A549 (cell line): ENCODE measurements at regions not wholly inside any gene's neighbourhood (a gene's known extent, or its start where the extent isn't known, plus 50 kb on each side); places are given as distances from the start of the nearest gene placed in this dataset.
A peak's percentile ranks its signal among the peaks of the same experiment; 100 is the strongest.
"Not testable (repeated sequence)": the region's sequence is repeated elsewhere in the genome, so short reads cannot be mapped to it uniquely, and the experiment has no call there.

Source experiments
- ATAC-seq, 2 experiments: fragments of 200-7000 bp in 1 of 2; fragments of >200 bp in 1 of 2; cut with Nextera tagmentation in 1 of 2; cut with Tn5 transposase in 1 of 2; 3 replicates each; pipeline versions ENCODE4 v1.8.0 to v1.9.1; 2018 to 2020; ENCODE audit warnings: mild to moderate bottlenecking in 1 of 2, moderate library complexity in 1 of 2
- CTCF ChIA-PET: fragments of 300-600 bp; sonication (Branson Sonifier 250); formaldehyde crosslinking; extraction: SDS; loops from one replicate; lab custom pipeline; 2021; ENCODE audit warnings: antibody characterized with exemption, inconsistent platforms; lab: Yijun Ruan, JAX
- POLR2A ChIA-PET: fragments of 350-600 bp; formaldehyde crosslinking; extraction: SDS; loops from one replicate; lab custom pipeline; 2021; ENCODE audit warnings: antibody characterized with exemption, inconsistent platforms; lab: Yijun Ruan, JAX
- DNase-seq, 2 experiments: peaks; one replicate each; pipeline versions ENCODE4 v3.0.0 to v3.0.0-alpha.2; 2011 to 2016; ENCODE audit warnings: low read depth in 1 of 2, low spot score in 1 of 2
- FAIRE-seq: peaks from 2 replicates; lab custom pipeline; 2011; peaks lifted over from hg19 to GRCh38; lab: Jason Lieb, UNC
- H3K27ac ChIP-seq, 2 experiments: fragments of >200 bp; sonication (Bioruptor Twin); formaldehyde crosslinking; 3 replicates each; pipeline ENCODE4 v1.5.1; 2016 to 2017
- H3K4me1 ChIP-seq: fragments of >200 bp; sonication (Bioruptor Twin); formaldehyde crosslinking; 3 replicates; pipeline ENCODE4 v1.6.1; 2016
- H3K4me2 ChIP-seq: fragments of >200 bp; sonication (Bioruptor Twin); formaldehyde crosslinking; 3 replicates; pipeline ENCODE4 v1.6.1; 2016
- H3K4me3 ChIP-seq: fragments of >200 bp; sonication (Bioruptor Twin); formaldehyde crosslinking; 3 replicates; pipeline ENCODE4 v1.5.1; 2016
- H3K9me3 ChIP-seq: fragments of >200 bp; sonication (Bioruptor Twin); formaldehyde crosslinking; 3 replicates; pipeline ENCODE4 v1.6.1; 2016
- CHD4 ChIP-seq: fragments of 200-600 bp; sonication (generic); IDR thresholded peaks from 2 replicates; pipeline ENCODE4 v1.6.1; 2016; ENCODE audit warnings: antibody characterized with exemption, mild to moderate bottlenecking, borderline replicate concordance
- EHMT2 ChIP-seq: fragments of 200-600 bp; sonication (generic); IDR thresholded peaks from 2 replicates; pipeline ENCODE4 v1.6.1; 2016; ENCODE audit warnings: antibody characterized with exemption, low read depth, mild to moderate bottlenecking, moderate library complexity
- EP300 ChIP-seq, 2 experiments: fragments of >200 bp; sonication (Bioruptor Twin); formaldehyde crosslinking; IDR thresholded peaks; 2 replicates in 1 of 2; 3 replicates in 1 of 2; pipeline ENCODE4 v1.6.1; 2016 to 2017
- HOXA7 ChIP-seq: fragments of 250-450 bp; sonication (Bioruptor Pico); IDR thresholded peaks from 2 replicates; pipeline ENCODE4 v1.5.0; 2020; ENCODE audit warnings: mild to moderate bottlenecking, moderate library complexity
- JUNB ChIP-seq: fragments of >200 bp; sonication (Bioruptor Twin); formaldehyde crosslinking; IDR thresholded peaks from 2 replicates; pipeline ENCODE4 v1.6.1; 2016
- MAZ ChIP-seq: fragments of 150-350 bp; IDR thresholded peaks from 2 replicates; pipeline ENCODE4 v1.6.1; 2014; ENCODE audit warnings: antibody characterized with exemption, low read depth, low read length, borderline replicate concordance
- MYC ChIP-seq: IDR thresholded peaks from 2 replicates; pipeline ENCODE4 v1.6.1; 2012; ENCODE audit warnings: mild to moderate bottlenecking, inconsistent platforms, low read length, improper control_type of control experiment, borderline replicate concordance
- TP53 ChIP-seq: fragments of 250-450 bp; sonication (Bioruptor Pico); IDR thresholded peaks from 2 replicates; pipeline ENCODE4 v1.5.0; 2021; ENCODE audit warnings: mild to moderate bottlenecking, moderate library complexity
- ZSCAN20 ChIP-seq: fragments of 250-450 bp; sonication (Bioruptor Pico); IDR thresholded peaks from 2 replicates; pipeline ENCODE4 v1.8.0; 2022; ENCODE audit warnings: mild to moderate bottlenecking, moderate library complexity
- WGBS: methylation state at CpG from one replicate; pipeline ENCODE4 v1.1.6; 2017; ENCODE audit errors: missing lambda C conversion rate; 5-methylcytosine and 5-hydroxymethylcytosine counted together
- TF ChIP-seq, protein P1 (sequence below): fragments of 200-600 bp; sonication (generic); IDR thresholded peaks from 2 replicates; pipeline ENCODE4 v1.6.1; 2016; ENCODE audit warnings: antibody characterized with exemption, mild to moderate bottlenecking, moderate library complexity
- TF ChIP-seq, protein P2 (sequence below): fragments of 250-450 bp; sonication (Bioruptor Pico); IDR thresholded peaks from 2 replicates; pipeline ENCODE4 v1.5.0; 2020; ENCODE audit warnings: low read depth, mild to moderate bottlenecking, moderate library complexity
- TF ChIP-seq, protein P3 (sequence below): fragments of 150-350 bp; IDR thresholded peaks from 2 replicates; pipeline ENCODE4 v1.6.1; 2014; ENCODE audit warnings: low read depth, mild to moderate bottlenecking, low read length

DNA sequence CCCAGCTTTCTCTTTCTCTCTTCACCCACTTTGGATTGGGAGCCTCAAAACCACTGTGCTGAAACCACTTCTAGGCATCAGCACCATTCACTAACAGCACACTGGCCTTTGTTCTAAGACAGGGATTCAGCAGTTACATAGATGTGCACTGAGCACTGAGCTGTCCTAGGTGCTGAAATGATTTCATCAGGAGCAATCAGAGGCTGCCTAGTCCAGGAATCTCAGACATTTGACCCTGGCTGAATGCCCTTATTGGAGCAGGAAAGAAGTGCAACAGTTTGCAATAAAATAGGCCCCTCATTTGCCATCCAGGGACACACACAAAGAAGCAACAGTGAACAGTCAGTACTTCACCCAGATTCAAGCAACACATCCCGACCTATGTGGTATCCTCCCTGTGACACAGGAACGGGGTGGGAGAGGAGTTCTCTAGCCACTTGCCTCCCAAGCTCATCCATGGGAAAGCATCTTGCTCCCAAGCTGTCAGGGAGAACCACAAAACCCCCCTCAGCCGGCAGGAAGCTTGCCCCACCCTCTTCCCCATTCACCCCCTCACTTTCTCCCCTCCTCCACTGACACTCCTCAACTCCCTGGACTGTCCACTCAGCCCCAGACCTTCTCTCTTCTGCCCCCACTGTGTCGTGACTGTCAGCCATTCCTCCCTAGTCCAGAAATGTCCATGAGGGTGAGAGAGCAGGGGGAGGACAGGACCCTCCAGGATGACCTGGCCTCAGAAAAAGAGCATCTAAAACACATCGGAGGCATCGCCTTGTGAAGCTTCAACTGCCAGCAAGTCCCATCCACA is 304.4 kb downstream of the PREX1 start:
- DNase-seq (peak; percentile 47 to 52), FAIRE-seq (no peak)
- 26% methylated on average over 6 of the region's 6 CpGs for WGBS
- no peaks in the 10 kb centered on the region for H3K9me3 ChIP-seq
- H3K4me3 ChIP-seq: no peak overlapping the region
- ChIA-PET POLR2A (no interaction called here), CTCF (interaction anchor here (0.5 kb wide), 1 partner anchor 496 kb away, joined by 3 read pairs; no protein-coding TSS in a partner anchor)
- H3K4me1 ChIP-seq: no peaks in the 10 kb centered on the region
- H3K27ac ChIP-seq: no peak overlapping the region
- TF ChIP-seq, protein P1, sequence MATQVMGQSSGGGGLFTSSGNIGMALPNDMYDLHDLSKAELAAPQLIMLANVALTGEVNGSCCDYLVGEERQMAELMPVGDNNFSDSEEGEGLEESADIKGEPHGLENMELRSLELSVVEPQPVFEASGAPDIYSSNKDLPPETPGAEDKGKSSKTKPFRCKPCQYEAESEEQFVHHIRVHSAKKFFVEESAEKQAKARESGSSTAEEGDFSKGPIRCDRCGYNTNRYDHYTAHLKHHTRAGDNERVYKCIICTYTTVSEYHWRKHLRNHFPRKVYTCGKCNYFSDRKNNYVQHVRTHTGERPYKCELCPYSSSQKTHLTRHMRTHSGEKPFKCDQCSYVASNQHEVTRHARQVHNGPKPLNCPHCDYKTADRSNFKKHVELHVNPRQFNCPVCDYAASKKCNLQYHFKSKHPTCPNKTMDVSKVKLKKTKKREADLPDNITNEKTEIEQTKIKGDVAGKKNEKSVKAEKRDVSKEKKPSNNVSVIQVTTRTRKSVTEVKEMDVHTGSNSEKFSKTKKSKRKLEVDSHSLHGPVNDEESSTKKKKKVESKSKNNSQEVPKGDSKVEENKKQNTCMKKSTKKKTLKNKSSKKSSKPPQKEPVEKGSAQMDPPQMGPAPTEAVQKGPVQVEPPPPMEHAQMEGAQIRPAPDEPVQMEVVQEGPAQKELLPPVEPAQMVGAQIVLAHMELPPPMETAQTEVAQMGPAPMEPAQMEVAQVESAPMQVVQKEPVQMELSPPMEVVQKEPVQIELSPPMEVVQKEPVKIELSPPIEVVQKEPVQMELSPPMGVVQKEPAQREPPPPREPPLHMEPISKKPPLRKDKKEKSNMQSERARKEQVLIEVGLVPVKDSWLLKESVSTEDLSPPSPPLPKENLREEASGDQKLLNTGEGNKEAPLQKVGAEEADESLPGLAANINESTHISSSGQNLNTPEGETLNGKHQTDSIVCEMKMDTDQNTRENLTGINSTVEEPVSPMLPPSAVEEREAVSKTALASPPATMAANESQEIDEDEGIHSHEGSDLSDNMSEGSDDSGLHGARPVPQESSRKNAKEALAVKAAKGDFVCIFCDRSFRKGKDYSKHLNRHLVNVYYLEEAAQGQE: peak; percentile 96
- TF ChIP-seq MYC (no peak), CHD4 (no peak), ZSCAN20 (CRISPR knock-in tag) (no peak), EHMT2 (peak; percentile 85; the same call in 1 of the 2 replicates), TP53 (no peak), EP300 (IDR thresholded peaks at IDR 0.05) (no peak), MAZ (no peak)
- TF ChIP-seq, protein P2, sequence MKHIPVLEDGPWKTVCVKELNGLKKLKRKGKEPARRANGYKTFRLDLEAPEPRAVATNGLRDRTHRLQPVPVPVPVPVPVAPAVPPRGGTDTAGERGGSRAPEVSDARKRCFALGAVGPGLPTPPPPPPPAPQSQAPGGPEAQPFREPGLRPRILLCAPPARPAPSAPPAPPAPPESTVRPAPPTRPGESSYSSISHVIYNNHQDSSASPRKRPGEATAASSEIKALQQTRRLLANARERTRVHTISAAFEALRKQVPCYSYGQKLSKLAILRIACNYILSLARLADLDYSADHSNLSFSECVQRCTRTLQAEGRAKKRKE (CRISPR knock-in tag): no peak
- TF ChIP-seq, all 56 proteins: peak for 2
- ATAC-seq: peak; percentile 72 to 86
- H3K4me2 ChIP-seq: no peak overlapping the region

DNA sequence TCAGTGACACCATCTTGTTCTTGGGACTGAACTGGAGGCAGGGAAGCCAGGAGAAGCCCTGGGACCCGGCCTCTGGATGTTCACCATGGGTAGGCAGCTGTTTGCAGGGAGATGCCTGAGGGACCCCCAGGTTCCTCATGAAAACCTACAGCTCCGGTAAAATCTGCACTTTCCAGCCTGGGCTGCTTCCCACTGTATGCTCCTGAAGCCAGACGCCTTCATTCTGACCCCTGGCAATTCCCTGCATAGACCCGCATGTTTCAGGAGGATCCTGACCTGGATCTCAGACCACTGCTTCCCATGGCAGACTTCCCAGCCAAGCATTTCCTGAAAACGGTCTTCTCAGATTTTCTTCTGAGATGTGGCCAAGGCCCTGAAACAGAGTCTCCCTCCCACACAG is 306.7 kb downstream of the PREX1 start:
- ATAC-seq: no peak
- FAIRE-seq: no peak
- Histone ChIP-seq H3K4me1 (no peaks in the 10 kb centered on the region), H3K4me2 (no peak overlapping the region), H3K27ac (no peak overlapping the region), H3K9me3 (no peaks in the 10 kb centered on the region), H3K4me3 (no peak overlapping the region)
- WGBS: 28% methylated on average over 4 of the region's 5 CpGs
- TF ChIP-seq, protein P2 (CRISPR knock-in tag): no peak
- TF ChIP-seq HOXA7 (CRISPR knock-in tag) (no peak), JUNB (no peak)
- TF ChIP-seq, protein P3, sequence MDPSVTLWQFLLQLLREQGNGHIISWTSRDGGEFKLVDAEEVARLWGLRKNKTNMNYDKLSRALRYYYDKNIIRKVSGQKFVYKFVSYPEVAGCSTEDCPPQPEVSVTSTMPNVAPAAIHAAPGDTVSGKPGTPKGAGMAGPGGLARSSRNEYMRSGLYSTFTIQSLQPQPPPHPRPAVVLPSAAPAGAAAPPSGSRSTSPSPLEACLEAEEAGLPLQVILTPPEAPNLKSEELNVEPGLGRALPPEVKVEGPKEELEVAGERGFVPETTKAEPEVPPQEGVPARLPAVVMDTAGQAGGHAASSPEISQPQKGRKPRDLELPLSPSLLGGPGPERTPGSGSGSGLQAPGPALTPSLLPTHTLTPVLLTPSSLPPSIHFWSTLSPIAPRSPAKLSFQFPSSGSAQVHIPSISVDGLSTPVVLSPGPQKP: no peak
- POLR2A ChIA-PET: no interaction called here
- DNase-seq: no peak
- CTCF ChIA-PET: no interaction called here

DNA sequence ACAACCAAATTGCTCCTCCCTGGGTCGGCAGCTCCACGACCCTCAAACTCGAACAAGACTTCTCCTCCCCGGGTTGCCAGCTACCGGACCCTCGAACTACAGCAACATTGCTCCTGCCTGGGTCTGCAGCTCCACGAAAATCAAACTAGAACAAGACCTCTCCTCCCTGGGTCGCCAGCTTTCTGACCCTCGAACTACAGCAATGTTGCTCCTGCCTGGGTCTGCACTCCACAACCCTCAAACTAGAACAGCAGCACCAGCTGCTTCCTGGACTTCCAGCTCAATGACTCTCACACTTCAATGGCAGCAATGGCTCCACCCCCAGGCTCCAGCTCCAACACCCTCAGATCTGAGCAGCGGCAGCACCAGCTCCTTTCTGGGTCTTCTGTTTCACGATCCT is 311.6 kb downstream of the PREX1 start:
- POLR2A ChIA-PET: interaction anchor here (1.8 kb wide), 1 partner anchor 621 kb away, joined by 61 read pairs; no protein-coding TSS in a partner anchor
- peak; percentile 23 for FAIRE-seq
- CTCF ChIA-PET: interaction anchor here (0.5 to 1.4 kb wide), 4 partner anchors 13 to 1263 kb away, joined by 3 to 20 read pairs (median 4); no protein-coding TSS in a partner anchor

DNA sequence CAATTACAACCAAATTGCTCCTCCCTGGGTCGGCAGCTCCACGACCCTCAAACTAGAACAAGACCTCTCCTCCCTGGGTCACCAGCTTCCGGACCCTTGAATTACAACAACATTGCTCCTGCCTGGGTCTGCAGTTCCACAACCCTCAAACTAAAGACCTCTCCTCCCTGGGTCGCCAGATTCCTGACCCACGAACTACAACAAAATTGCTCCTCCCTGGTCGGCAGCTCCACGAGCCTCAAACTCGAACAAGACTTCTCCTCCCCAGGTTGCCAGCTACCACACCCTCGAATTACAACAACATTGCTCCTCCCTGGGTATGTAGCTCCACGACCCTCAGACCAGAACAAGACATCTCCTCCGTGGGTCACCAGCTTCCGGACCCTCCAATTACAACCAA is 313.2 kb downstream of the PREX1 start:
- H3K27ac ChIP-seq, H3K9me3 ChIP-seq, CTCF ChIA-PET, H3K4me3 ChIP-seq, DNase-seq, H3K4me1 ChIP-seq, H3K4me2 ChIP-seq, FAIRE-seq, ATAC-seq, POLR2A ChIA-PET: not testable (repeated sequence)
- 0% methylated on average over 10 of the region's 12 CpGs for WGBS

More for the DNA sequence above, 311.6 kb downstream of the PREX1 start:
- H3K4me2 ChIP-seq, H3K4me3 ChIP-seq, H3K4me1 ChIP-seq, H3K27ac ChIP-seq, H3K9me3 ChIP-seq: not testable (repeated sequence)
- peak; percentile 18 to 33 for DNase-seq
- ATAC-seq: peak; percentile 38 to 99
- 8% methylated on average over 11 of the region's 11 CpGs for WGBS

DNA sequence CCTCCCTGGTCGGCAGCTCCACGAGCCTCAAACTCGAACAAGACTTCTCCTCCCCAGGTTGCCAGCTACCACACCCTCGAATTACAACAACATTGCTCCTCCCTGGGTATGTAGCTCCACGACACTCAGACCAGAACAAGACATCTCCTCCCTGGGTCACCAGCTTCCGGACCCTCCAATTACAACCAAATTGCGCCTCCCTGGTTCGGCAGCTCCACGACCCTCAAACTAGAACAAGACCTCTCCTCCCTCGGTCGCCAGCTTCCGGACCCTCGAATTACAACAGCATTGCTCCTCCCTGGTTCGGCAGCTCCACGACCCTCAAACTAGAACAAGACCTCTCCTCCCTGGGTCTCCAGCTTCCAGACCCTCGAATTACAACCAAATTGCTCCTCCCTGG is 315.3 kb downstream of the PREX1 start:
- FAIRE-seq, H3K27ac ChIP-seq, DNase-seq, H3K4me1 ChIP-seq, ATAC-seq, POLR2A ChIA-PET, H3K9me3 ChIP-seq, H3K4me3 ChIP-seq, CTCF ChIA-PET, H3K4me2 ChIP-seq: not testable (repeated sequence)
- WGBS: 18% methylated on average over 16 of the region's 16 CpGs

DNA sequence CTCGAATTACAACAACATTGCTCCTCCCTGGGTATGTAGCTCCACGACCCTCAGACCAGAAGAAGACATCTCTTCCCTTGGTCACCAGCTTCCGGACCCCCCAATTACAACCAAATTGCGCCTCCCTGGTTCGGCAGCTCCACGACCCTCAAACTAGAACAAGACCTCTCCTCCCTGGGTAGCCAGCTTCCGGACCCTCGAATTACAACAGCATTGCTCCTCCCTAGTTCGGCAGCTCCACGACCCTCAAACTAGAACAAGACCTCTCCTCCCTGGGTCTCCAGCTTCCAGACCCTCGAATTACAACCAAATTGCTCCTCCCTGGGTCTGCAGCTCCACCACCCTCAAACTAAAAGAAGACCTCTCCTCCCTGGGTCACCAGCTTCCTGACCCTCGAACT is 322.7 kb downstream of the PREX1 start:
- H3K4me3 ChIP-seq, H3K4me1 ChIP-seq, H3K9me3 ChIP-seq, H3K27ac ChIP-seq, FAIRE-seq, POLR2A ChIA-PET, CTCF ChIA-PET, ATAC-seq, H3K4me2 ChIP-seq, DNase-seq: not testable (repeated sequence)
- WGBS: 8% methylated on average over 12 of the region's 12 CpGs
